NCI-H1048 (cell line): ENCODE measurements at regions not wholly inside any gene's neighbourhood (a gene's known extent, or its start where the extent isn't known, plus 50 kb on each side); places are given as distances from the start of the nearest gene placed in this dataset.

Source experiments
- DNase-seq: peaks from one replicate; lab custom pipeline; 2025; lab: John Stamatoyannopoulos, UW

DNA sequence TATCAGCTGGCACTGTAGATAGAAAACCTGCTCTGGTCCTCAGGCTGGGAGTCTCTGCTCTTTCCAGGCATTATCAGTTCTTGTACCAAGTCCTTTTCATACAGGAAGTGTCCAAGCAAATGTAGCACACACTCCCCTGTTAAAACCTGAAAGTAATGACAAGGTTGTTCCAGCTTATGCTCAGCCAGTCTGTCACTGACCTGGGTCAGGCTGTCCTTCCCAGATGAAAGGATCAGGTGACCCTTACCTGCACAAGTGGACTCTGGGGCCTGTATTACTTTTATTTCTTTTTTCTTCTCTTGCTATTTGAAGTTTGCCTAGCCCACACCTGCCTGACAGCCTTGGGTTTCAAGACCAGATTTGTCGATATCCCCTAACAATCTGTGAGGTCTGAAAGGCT is 156.3 kb upstream of the SESN3 start:
- no peak for DNase-seq

DNA sequence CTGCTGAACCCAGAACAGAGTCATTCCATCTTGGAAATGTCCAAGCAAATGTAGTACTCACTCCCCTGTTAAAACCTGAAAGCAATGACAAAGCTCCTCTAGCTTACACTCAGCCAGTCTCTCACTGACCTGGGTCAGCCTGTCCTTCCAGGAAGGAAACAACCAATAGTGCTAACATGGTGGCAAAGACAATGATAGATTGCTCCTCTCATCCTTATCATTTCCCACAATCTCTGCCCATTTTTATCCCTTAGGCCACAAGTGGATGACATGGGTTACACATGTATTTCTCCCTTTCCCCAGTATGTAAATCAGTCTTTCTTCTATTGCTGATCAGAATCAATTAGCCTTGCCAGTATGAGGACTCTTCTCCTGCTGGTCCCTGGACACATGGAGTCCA is 154.6 kb upstream of the SESN3 start:
- no peak for DNase-seq

DNA sequence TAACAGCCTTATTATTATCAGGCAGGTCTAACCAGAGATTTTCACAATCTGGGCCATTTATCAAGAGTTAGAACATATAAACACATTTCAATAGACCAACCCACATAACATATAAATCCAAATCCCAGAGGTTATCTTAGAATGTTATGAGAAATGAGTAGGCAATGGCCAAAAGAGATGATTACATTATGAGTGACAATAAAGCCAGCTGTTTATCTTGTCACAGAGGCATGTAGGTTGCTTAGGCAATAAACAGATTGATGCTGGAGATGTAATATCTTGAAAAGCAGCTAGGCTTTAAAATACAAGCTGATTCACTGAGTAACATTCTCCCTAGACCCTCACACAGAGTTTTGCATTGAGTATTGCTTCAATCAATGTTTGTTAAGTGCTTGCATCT is 148.5 kb upstream of the SESN3 start:
- DNase-seq, result no peak

DNA sequence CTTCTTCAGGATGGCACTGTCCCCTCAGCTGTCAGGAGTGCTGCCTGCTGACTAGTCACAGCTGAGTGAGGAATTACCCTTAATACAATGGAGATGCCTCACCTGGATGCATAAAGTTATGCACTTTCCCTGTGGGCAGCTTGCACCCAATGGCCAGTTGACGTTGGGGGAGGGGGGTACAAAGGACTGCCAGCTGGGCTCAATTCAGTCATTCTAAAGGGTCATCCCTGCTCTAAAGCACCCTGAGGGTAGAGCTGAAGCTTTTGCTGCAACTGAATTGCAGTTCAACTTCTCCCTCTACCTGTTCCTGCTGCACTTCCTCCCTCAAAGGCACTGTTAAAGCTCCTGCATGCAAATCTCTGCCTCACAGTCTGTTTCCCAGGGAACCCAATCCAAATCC is 147.8 kb upstream of the SESN3 start:
- DNase-seq, result no peak

- no peak for DNase-seq
These were observed 147.1 kb upstream of the SESN3 start for GRCh38 chr11:95378111-95378510.

GRCh38 chr11:95375886-95376285 is 144.9 kb upstream of the SESN3 start:
- no peak for DNase-seq

DNA sequence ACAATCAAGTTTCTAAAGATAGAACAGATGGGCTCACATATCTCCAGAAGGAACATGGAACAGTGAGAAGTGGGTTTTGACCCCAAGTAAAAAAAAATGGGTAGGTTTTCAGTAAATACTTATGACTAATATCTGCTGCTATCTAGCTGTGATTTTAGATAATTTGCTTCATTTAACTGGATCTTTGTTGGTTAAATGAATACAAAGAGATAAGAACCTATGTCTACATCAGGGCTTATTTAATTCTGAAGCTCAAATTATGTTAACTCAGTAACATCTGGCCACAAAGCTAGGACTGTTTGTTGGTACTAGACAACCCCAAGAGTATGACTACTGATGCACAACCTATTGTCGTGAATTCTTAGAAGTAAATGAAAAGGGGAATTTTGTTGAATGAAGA is 144.4 kb upstream of the SESN3 start:
- no peak for DNase-seq

- DNase-seq, result no peak
These were observed 143.1 kb upstream of the SESN3 start for GRCh38 chr11:95374105-95374504.

- DNase-seq, result no peak
These were observed 142.2 kb upstream of the SESN3 start for GRCh38 chr11:95373241-95373640.

DNA sequence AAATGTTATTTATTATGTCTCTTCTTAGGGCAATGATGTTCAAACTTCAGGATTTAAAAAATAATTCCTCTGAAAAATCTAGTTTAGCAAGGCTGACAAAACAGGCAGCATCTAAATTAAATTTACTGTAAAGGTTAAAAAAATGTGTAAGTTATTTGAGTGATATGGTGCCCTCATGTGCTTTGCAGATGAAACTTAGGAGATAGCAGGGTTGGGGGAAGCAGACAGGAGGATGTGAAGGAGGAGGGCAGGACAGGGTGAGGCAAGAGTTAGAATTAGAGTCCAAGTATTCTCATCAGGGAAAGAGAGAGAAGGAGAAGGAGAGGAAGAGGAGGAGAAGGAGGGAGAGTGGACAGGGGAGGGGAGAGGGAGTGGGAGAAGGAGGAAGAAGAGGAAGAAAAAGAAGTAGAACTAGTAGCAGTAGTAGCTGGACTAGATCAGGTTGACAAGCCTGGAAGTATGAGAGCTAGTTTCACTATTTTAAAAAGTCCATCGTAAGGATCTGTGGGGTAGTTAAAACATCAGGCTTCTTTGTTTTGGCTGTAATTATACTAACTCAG is 141.2 kb upstream of the SESN3 start:
- DNase-seq, result no peak

- no peak for DNase-seq
These were observed 140.2 kb upstream of the SESN3 start for GRCh38 chr11:95371153-95371552.

DNA sequence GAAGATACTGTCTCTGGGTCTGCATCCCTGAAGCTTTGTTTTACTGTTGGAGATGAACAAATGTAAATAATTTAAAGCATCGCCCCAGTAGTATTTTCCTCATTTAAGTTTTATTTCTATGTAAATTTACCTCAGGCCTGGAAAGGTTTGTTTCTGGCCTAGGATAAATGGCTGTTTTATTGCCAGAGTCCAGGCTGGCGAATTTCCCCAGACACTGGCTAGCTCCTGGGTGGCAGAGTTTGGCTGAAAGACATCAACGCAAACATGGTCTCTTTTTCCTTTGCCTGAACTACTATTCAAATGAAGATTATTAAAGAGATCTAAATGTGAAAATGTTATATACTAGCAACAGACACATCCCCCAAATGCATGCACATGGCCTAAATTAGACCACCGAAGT is 136.7 kb upstream of the SESN3 start:
- DNase-seq, result no peak

DNA sequence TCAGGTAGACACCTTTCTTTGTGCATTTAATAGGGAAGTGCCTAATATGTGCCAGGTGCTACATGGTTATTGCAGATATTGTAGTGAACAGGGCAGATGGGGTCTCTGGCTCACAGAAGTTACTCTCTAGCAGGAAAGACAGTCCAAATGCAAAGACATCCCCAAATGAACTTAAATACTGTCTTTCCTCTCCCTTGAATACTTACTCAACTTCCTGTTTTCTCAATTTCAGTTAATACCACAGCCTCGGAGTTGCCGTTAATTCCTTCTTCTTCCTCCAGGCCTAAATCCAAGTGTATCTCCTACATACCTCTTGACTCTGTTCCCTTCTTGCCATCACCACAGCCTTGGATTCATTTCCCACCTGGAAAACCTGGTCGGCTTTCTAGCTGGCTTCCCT is 134.3 kb upstream of the SESN3 start:
- DNase-seq, result no peak

DNA sequence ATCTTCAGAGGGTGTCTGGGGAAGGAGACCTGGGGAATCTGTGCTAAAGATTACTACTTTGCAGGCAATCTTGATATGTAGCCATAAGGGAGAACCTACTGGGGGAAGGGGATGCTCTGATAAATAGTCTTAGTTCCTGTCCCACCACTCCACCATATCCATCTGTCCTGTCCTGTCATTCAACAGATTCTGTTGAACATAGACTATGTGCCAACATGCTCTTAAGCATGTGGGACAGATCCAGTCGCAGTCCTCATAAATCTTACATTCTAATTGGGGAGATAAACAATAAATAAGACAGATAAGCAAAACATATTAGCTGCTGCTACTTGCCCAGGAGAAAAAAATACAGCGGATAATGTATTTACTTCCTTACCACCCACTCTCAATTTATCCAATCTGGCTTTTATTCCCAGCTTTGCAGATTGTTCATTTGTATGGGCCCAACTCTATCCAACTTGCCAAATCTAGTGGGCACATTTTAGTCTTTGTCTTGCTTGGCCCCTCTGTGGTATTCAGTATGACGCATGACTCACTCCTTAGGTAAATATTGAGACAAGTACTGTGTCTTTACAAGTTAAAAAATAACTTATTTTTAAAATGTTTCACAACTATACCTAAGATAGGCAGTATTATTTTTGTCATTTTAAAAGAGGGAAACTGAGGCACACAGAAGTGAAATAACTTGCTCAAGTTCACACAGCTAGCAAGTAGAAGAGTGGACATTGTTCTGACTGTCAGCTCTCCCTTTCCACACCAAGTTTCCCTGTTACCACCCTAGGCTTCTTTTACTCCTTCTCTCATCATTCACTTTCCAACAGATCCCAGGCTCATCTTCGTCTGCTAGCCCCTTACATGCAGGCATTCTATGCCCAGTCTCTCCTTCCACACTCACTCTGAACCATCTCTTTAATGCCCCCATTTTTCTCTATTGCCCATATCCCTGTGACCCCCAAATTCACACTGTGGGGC is 133.6 kb upstream of the SESN3 start:
- DNase-seq, result no peak

GRCh38 chr11:95363708-95364107 is 132.7 kb upstream of the SESN3 start:
- no peak for DNase-seq

- no peak for DNase-seq
These were observed 132.2 kb upstream of the SESN3 start for GRCh38 chr11:95363164-95363563.

DNA sequence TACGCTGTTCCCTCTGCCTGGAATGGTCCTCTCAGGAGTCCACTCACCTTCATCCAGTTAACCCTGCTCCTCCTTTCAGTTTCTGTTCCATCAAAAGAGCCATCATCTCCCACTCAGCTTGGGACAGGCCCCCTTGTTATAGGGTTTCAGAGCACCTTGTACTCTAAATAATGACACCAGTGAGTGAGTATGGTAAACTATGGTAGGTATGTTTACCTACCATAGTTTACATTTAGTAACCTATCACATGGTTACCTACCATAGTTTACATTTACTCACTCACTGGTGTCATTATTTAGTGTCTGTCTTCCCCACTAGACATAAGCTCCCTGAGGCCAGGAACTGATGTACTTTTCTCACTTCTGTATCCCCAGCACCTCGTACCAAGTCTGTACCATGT is 130.2 kb upstream of the SESN3 start:
- no peak for DNase-seq

DNA sequence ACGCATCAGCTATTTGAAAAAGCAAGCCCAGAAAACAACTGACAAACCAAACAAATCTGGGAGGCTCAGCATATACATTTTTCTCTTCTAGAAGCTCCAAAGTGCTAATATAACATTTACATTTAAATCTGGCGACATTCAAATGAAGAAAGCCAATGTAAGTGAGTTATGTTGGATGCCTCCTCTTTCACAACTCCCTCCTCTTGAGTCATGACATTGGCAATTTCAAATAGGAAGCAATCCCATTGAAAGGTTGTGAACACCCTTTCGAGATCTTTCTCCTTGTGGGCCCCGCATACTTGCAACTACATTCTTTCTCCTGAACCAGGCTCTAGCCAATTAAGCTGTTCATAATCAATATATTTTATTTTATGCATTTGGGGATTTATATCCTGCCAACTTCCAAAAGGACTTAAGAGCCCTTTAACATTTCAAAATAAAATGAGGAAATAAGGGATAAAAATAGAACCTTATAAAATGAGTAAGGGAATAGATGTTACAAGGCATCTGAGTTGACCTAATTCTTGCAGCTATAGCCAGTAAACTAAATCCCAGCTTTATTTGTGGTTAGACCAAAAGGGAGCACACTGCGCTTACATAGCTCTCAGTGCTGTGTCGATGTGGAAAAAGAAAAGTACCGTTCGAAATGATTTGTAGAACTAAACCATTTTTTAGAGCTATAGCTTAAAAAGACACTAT is 129.5 kb upstream of the SESN3 start:
- no peak for DNase-seq

DNA sequence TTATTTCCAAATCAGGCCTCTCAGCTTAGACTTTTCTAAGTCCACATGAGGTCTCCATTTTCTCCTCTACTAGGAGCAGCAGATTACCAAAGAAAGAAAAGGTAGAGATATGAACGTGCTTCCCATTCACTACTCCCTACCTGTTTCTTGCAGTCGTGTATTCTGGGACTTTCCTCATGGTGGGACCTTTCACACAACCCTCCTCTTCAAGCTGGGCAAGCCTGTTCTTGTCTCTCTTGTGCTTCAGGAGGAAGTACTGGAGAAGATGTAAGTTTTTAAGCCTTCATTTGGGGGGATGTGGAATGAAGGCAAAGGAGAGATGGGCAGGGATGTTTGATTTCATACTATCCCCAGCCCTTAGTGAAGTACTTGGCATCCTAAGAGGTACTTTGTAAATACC is 128.8 kb upstream of the SESN3 start:
- DNase-seq, result no peak

DNA sequence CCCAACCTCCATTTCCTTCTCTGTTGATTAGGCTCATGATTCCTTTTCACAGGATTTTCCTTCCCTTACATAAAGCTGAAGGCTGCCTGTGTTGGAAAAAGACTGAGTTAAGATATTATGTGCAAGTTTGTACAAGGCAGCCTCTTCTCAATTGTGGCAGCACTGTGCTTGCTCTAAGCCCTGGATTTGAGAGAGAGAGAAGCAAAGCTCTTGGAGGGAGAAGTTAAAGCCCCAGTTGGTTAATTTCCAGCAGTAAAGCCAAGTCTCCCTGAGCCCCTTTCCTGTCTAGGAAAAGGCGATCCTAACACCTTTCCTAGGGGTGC is 128.3 kb upstream of the SESN3 start:
- no peak for DNase-seq

GRCh38 chr11:95358511-95359340 is 127.7 kb upstream of the SESN3 start:
- no peak for DNase-seq

GRCh38 chr11:95354304-95354703 is 123.3 kb upstream of the SESN3 start:
- DNase-seq, result no peak
